Spleen (tissue), 11 donors: ENCODE measurements at regions not wholly inside any gene's neighbourhood (a gene's known extent, or its start where the extent isn't known, plus 50 kb on each side); places are given as distances from the start of the nearest gene placed in this dataset.

ENCODE experiments used
- DNase-seq: peaks from one replicate; pipeline ENCODE4 v3.0.0-alpha.2; 2020
- H3K27ac ChIP-seq, 8 donors: fragments of 200-600 bp; sonication (generic) in 7 of 8; 1 replicate in 4 of 8; 2 replicates in 4 of 8; pipeline versions ENCODE4 v1.5.0 to v1.8.0; 2016 to 2021; ENCODE audit warnings: inconsistent platforms in 4 of 8, mild to moderate bottlenecking in 4 of 8, moderate library complexity in 1 of 8
- H3K27me3 ChIP-seq, 7 donors: fragments of 200-600 bp; sonication (generic) in 6 of 7; replicated peaks in 1 of 7; 1 replicate in 4 of 7; 2 replicates in 3 of 7; pipeline versions ENCODE4 v1.5.0 to v1.8.0; 2016 to 2021; ENCODE audit warnings: inconsistent platforms in 3 of 7, mild to moderate bottlenecking in 1 of 7
- H3K36me3 ChIP-seq, 6 donors: fragments of 200-600 bp; sonication (generic) in 5 of 6; 1 replicate in 4 of 6; 2 replicates in 2 of 6; pipeline versions ENCODE4 v1.5.0 to v1.8.0; 2016 to 2021; ENCODE audit warnings: inconsistent platforms in 2 of 6
- H3K4me1 ChIP-seq, 6 donors: fragments of 200-600 bp; sonication (generic) in 5 of 6; 1 replicate in 3 of 6; 2 replicates in 3 of 6; pipeline versions ENCODE4 v1.5.0 to v1.8.0; 2016 to 2021; ENCODE audit warnings: inconsistent platforms in 3 of 6
- H3K4me3 ChIP-seq, 8 donors: fragments of 200-600 bp; sonication (generic) in 7 of 8; 1 replicate in 4 of 8; 2 replicates in 4 of 8; pipeline versions ENCODE4 v1.5.0 to v1.8.0; 2016 to 2021; ENCODE audit warnings: inconsistent platforms in 4 of 8, mild to moderate bottlenecking in 4 of 8, moderate library complexity in 2 of 8
- H3K9me3 ChIP-seq, 8 donors: fragments of 200-600 bp; sonication (generic) in 7 of 8; 1 replicate in 4 of 8; 2 replicates in 4 of 8; pipeline versions ENCODE4 v1.5.0 to v1.8.0; 2016 to 2021; ENCODE audit warnings: inconsistent platforms in 4 of 8
- CTCF ChIP-seq, 11 experiments: fragments of 200-600 bp in 7 of 11; fragments of 450-650 bp in 4 of 11; sonication (generic) in 4 of 11; IDR thresholded peaks in 8 of 11; conservative IDR thresholded peaks in 3 of 11; 1 replicate in 7 of 11; 2 replicates in 4 of 11; pipeline versions ENCODE4 v1.4.0 to v1.8.0; 2016 to 2021; ENCODE audit warnings: antibody characterized with exemption in 11 of 11, inconsistent platforms in 4 of 11, mild to moderate bottlenecking in 1 of 11
- POLR2A ChIP-seq, 3 donors: fragments of 450-650 bp; IDR thresholded peaks; one replicate each; pipeline ENCODE4 v1.5.1; 2017; ENCODE audit warnings: antibody characterized with exemption in 3 of 3, mild to moderate bottlenecking in 1 of 3
- POLR2AphosphoS5 ChIP-seq, 3 donors: sonication (generic); formaldehyde crosslinking; IDR thresholded peaks; one replicate each; pipeline ENCODE4 v1.5.1; 2017; ENCODE audit warnings: antibody characterized with exemption in 3 of 3
- whole genome bisulfite sequencing, 5 donors: extraction: QIAGEN DNeasy Blood & Tissue Kit in 3 of 5; methylation state at CpG; one replicate each; pipeline versions ENCODE4 v1.1.5 to v1.1.7; 2013 to 2018; 5-methylcytosine and 5-hydroxymethylcytosine counted together
- intact Hi-C: fragments of 100-400 bp; cut with DNase I; formaldehyde crosslinking; loops from one replicate; pipeline ENCODE4 v1.15.0; 2023; ENCODE audit warnings: low total_unique reads
- donor health status: healthy with polysubstance abuse.
- donor health status: DM: no; HTN: no; CAD: no; lungs with moderate emphysema.
- donor health status: DM: no; HTN: no; CAD: no.
- donor health status: Bipolar disorder and iron deficiency.
- donor health status: healthy.
- donor health status: DM: no; HTN: no; CAD: no.
- donor health status: DM: yes; HTN: yes; CAD: no.

- DNase-seq = no peak
- no peak overlapping the region for H3K4me3 ChIP-seq
- no peaks in the 10 kb centered on the region for H3K4me1 ChIP-seq
- intact Hi-C loops = no loop called here
- H3K9me3 ChIP-seq = peaks cover 0 to 8% (median 0%) of the 10 kb centered on the region in 8 donors
- no peak for TF ChIP-seq POLR2A (IDR thresholded peaks at IDR 0.05)
- no peak for TF ChIP-seq POLR2AphosphoS5 (IDR thresholded peaks at IDR 0.05)
- no peak for TF ChIP-seq CTCF (IDR thresholded peaks at IDR 0.05 in 8 of 11, conservative IDR thresholded peaks at IDR 0.05 in 3 of 11)
- peak overlapping the region in 6 of 8 donors; percentile 1 to 78 (median 40) for H3K27ac ChIP-seq
- WGBS, 5 donors = 50 to 78% (median 69%) methylated on average over 3 of the region's 3 CpGs
- no peaks in the 10 kb centered on the region for H3K27me3 ChIP-seq
- H3K36me3 ChIP-seq = no peaks in the 10 kb centered on the region
These were observed 111.3 kb downstream of the SCN11A start for GRCh38 chr3:38940394-38940793.

GRCh38 chr3:38925351-38925750 lies 109.3 kb upstream of the SCN10A start:
- DNase-seq = no peak
- H3K27me3 ChIP-seq = peaks cover 0 to 4% (median 0%) of the 10 kb centered on the region in 7 donors
- WGBS, 5 donors = 71 to 91% (median 79%) methylated on average over 5 to 6 of the region's 6 CpGs

GRCh38 chr3:38916706-38917105 lies 100.7 kb upstream of the SCN10A start:
- H3K36me3 ChIP-seq = no peaks in the 10 kb centered on the region
- intact Hi-C loops = no loop called here
- TF ChIP-seq POLR2AphosphoS5 (IDR thresholded peaks at IDR 0.05) (no peak), CTCF (IDR thresholded peaks at IDR 0.05 in 8 of 11, conservative IDR thresholded peaks at IDR 0.05 in 3 of 11) (no peak), POLR2A (IDR thresholded peaks at IDR 0.05) (no peak)

More at GRCh38 chr3:38925351-38925750, 109.3 kb upstream of the SCN10A start:
- no peak for TF ChIP-seq POLR2A (IDR thresholded peaks at IDR 0.05)
- TF ChIP-seq CTCF (IDR thresholded peaks at IDR 0.05 in 8 of 11, conservative IDR thresholded peaks at IDR 0.05 in 3 of 11) = no peak
- TF ChIP-seq POLR2AphosphoS5 (IDR thresholded peaks at IDR 0.05) = no peak
- Histone ChIP-seq H3K27ac (no peak overlapping the region), H3K4me3 (no peak overlapping the region), H3K36me3 (no peaks in the 10 kb centered on the region), H3K9me3 (peaks cover 0 to 4% (median 0%) of the 10 kb centered on the region in 8 donors), H3K4me1 (no peaks in the 10 kb centered on the region)
- intact Hi-C loops = no loop called here

GRCh38 chr3:38907426-38907825 lies 91.4 kb upstream of the SCN10A start:
- intact Hi-C loops = no loop called here
- no peak overlapping the region for H3K27ac ChIP-seq

More at GRCh38 chr3:38916706-38917105, 100.7 kb upstream of the SCN10A start:
- WGBS, 5 donors = 60 to 94% (median 79%) methylated on average over 1 of the region's 1 CpG
- DNase-seq = no peak
- no peak overlapping the region for H3K4me3 ChIP-seq
- peaks cover 0 to 5% (median 0%) of the 10 kb centered on the region in 7 donors for H3K27me3 ChIP-seq
- H3K27ac ChIP-seq = no peak overlapping the region
- H3K9me3 ChIP-seq = peaks cover 0 to 7% (median 0%) of the 10 kb centered on the region in 8 donors
- no peaks in the 10 kb centered on the region for H3K4me1 ChIP-seq

More at GRCh38 chr3:38907426-38907825, 91.4 kb upstream of the SCN10A start:
- H3K9me3 ChIP-seq = no peaks in the 10 kb centered on the region
- no peak overlapping the region for H3K4me3 ChIP-seq
- H3K36me3 ChIP-seq = no peaks in the 10 kb centered on the region
- DNase-seq = no peak
- WGBS, 5 donors = 75 to 93% (median 81%) methylated on average over 1 of the region's 1 CpG
- H3K27me3 ChIP-seq = no peaks in the 10 kb centered on the region
- TF ChIP-seq POLR2A (IDR thresholded peaks at IDR 0.05) (no peak), POLR2AphosphoS5 (IDR thresholded peaks at IDR 0.05) (no peak), CTCF (IDR thresholded peaks at IDR 0.05 in 8 of 11, conservative IDR thresholded peaks at IDR 0.05 in 3 of 11) (no peak)
- no peaks in the 10 kb centered on the region for H3K4me1 ChIP-seq
